ENCODE measurements at regions not wholly inside any gene's neighbourhood (a gene's known extent, or its start where the extent isn't known, plus 50 kb on each side); places are given as distances from the start of the nearest gene placed in this dataset.

GRCh38 chr13:67771106-67771505 lies 541.0 kb upstream of the PCDH9 start:
- DNase-seq (ENCODE audit: low read depth) = no peak
- TF ChIP-seq CTCF (IDR thresholded peaks at IDR 0.05; ENCODE audit: low read depth, low read length, missing control alignments) = no peak
- no peak overlapping the region for H3K4me3 ChIP-seq (ENCODE audit: low read depth, low read length)

GRCh38 chr13:67769987-67770341 lies 539.8 kb upstream of the PCDH9 start:
- H3K4me3 ChIP-seq (ENCODE audit: low read depth, low read length) = no peak overlapping the region
- no peak for TF ChIP-seq CTCF (IDR thresholded peaks at IDR 0.05; ENCODE audit: low read depth, low read length, missing control alignments)
- no peak for DNase-seq (ENCODE audit: low read depth)

- no peak for TF ChIP-seq CTCF (IDR thresholded peaks at IDR 0.05; ENCODE audit: low read depth, low read length, missing control alignments)
- no peak for DNase-seq (ENCODE audit: low read depth)
- H3K4me3 ChIP-seq (ENCODE audit: low read depth, low read length) = no peak overlapping the region
Measured at GRCh38 chr13:67769063-67769986, 539.2 kb upstream of the PCDH9 start.

- DNase-seq (ENCODE audit: low read depth) = no peak
- no peak overlapping the region for H3K4me3 ChIP-seq (ENCODE audit: low read depth, low read length)
- TF ChIP-seq CTCF (IDR thresholded peaks at IDR 0.05; ENCODE audit: low read depth, low read length, missing control alignments) = no peak
Measured at GRCh38 chr13:67763984-67764383, 533.8 kb upstream of the PCDH9 start.

- no peak for TF ChIP-seq CTCF (IDR thresholded peaks at IDR 0.05; ENCODE audit: low read depth, low read length, missing control alignments)
Measured at GRCh38 chr13:67763384-67763783, 533.2 kb upstream of the PCDH9 start.

GRCh38 chr13:67758975-67759374 lies 528.8 kb upstream of the PCDH9 start:
- DNase-seq (ENCODE audit: low read depth) = no peak
- no peak for TF ChIP-seq CTCF (IDR thresholded peaks at IDR 0.05; ENCODE audit: low read depth, low read length, missing control alignments)
- H3K4me3 ChIP-seq (ENCODE audit: low read depth, low read length) = no peak overlapping the region

More at GRCh38 chr13:67763384-67763783, 533.2 kb upstream of the PCDH9 start:
- H3K4me3 ChIP-seq (ENCODE audit: low read depth, low read length) = no peak overlapping the region
- no peak for DNase-seq (ENCODE audit: low read depth)

- no peak overlapping the region for H3K4me3 ChIP-seq (ENCODE audit: low read depth, low read length)
- DNase-seq (ENCODE audit: low read depth) = no peak
- no peak for TF ChIP-seq CTCF (IDR thresholded peaks at IDR 0.05; ENCODE audit: low read depth, low read length, missing control alignments)
Measured at GRCh38 chr13:67754012-67754411, 523.9 kb upstream of the PCDH9 start.

All from GM12864 (cell line).